Neuronal stem cell (in vitro differentiated cells): ENCODE measurements at regions not wholly inside any gene's neighbourhood (a gene's known extent, or its start where the extent isn't known, plus 50 kb on each side); places are given as distances from the start of the nearest gene placed in this dataset.
"Not testable (repeated sequence)": the region's sequence is repeated elsewhere in the genome, so short reads cannot be mapped to it uniquely, and the experiment has no call there.

Experiments used
- DNase-seq: peaks from one replicate; pipeline ENCODE4 v3.0.0-alpha.2; 2013; ENCODE audit warnings: low spot score
- H2AFZ ChIP-seq: one replicate; pipeline ENCODE4 v1.6.1; 2013; ENCODE audit warnings: mild to moderate bottlenecking, low read length, inconsistent platforms
- H2AK5ac ChIP-seq: 2 replicates; pipeline ENCODE4 v1.6.1; 2013; ENCODE audit warnings: low read depth, mild to moderate bottlenecking, inconsistent platforms, low read length, moderate library complexity, mixed read lengths
- H2BK120ac ChIP-seq: 2 replicates; pipeline ENCODE4 v1.6.1; 2013; ENCODE audit warnings: low read depth, mild to moderate bottlenecking, inconsistent platforms, low read length, moderate library complexity, mixed read lengths
- H2BK12ac ChIP-seq: one replicate; pipeline ENCODE4 v1.6.1; 2013; ENCODE audit warnings: low read length, inconsistent platforms
- H2BK15ac ChIP-seq: 2 replicates; pipeline ENCODE4 v1.6.1; 2013; ENCODE audit warnings: mild to moderate bottlenecking, low read length, inconsistent platforms, mixed read lengths
- H2BK5ac ChIP-seq: one replicate; pipeline ENCODE4 v1.6.1; 2013; ENCODE audit warnings: inconsistent platforms, mild to moderate bottlenecking, low read length, moderate library complexity
- H3K14ac ChIP-seq: one replicate; pipeline ENCODE4 v1.6.1; 2013; ENCODE audit warnings: low read length, inconsistent platforms
- H3K18ac ChIP-seq: 2 replicates; pipeline ENCODE4 v1.6.1; 2013; ENCODE audit warnings: low read length, inconsistent platforms
- H3K23ac ChIP-seq: 2 replicates; pipeline ENCODE4 v1.6.1; 2013; ENCODE audit warnings: low read depth, mild to moderate bottlenecking, mixed read lengths, low read length, inconsistent platforms; ENCODE audit not compliant: poor library complexity
- H3K27ac ChIP-seq: replicated peaks from 3 replicates; pipeline ENCODE4 v1.5.1; 2013; ENCODE audit warnings: low read length, inconsistent platforms
- H3K27me3 ChIP-seq, 3 experiments: 2 replicates each; pipeline ENCODE4 v1.6.1; 2013; ENCODE audit warnings: low read length in 3 of 3, mild to moderate bottlenecking in 2 of 3, inconsistent platforms in 1 of 3, low read depth in 1 of 3, mixed read lengths in 1 of 3, moderate library complexity in 1 of 3; ENCODE audit not compliant: control insufficient read depth in 3 of 3, insufficient read depth in 3 of 3
- H3K36me3 ChIP-seq, 2 donors: replicated peaks in 1 of 2; 2 replicates each; pipeline ENCODE4 v1.6.1; 2013; ENCODE audit warnings: low read length in 2 of 2; ENCODE audit not compliant: control insufficient read depth in 2 of 2, insufficient read depth in 2 of 2
- H3K4ac ChIP-seq: 2 replicates; pipeline ENCODE4 v1.6.1; 2013; ENCODE audit warnings: inconsistent platforms, mild to moderate bottlenecking, low read length, moderate library complexity
- H3K4me1 ChIP-seq, 2 donors: 1 replicate in 1 of 2; 2 replicates in 1 of 2; pipeline ENCODE4 v1.6.1; 2013; ENCODE audit warnings: low read length in 2 of 2, low read depth in 1 of 2; ENCODE audit not compliant: control insufficient read depth in 2 of 2, insufficient read depth in 1 of 2
- H3K4me2 ChIP-seq: one replicate; pipeline ENCODE4 v1.6.1; 2013; ENCODE audit warnings: mild to moderate bottlenecking, low read length, inconsistent platforms; ENCODE audit not compliant: insufficient read depth, poor library complexity, severe bottlenecking
- H3K4me3 ChIP-seq, 2 donors: 2 replicates each; pipeline ENCODE4 v1.5.1; 2013; ENCODE audit warnings: low read length in 2 of 2, mild to moderate bottlenecking in 2 of 2, inconsistent platforms in 1 of 2, moderate library complexity in 1 of 2
- H3K79me1 ChIP-seq: one replicate; pipeline ENCODE4 v1.6.1; 2013; ENCODE audit warnings: low read depth, mild to moderate bottlenecking, inconsistent platforms, low read length, moderate library complexity
- H3K9ac ChIP-seq: one replicate; pipeline ENCODE4 v1.6.1; 2013; ENCODE audit warnings: mild to moderate bottlenecking, low read depth, low read length, inconsistent platforms; ENCODE audit not compliant: poor library complexity
- H3K9me3 ChIP-seq, 2 donors: replicated peaks in 1 of 2; 2 replicates each; pipeline versions ENCODE3 to v1.6.1; 2013; ENCODE audit warnings: low read length in 2 of 2, mild to moderate bottlenecking in 2 of 2, inconsistent platforms in 1 of 2, low read depth in 1 of 2, mixed read lengths in 1 of 2, moderate library complexity in 1 of 2; ENCODE audit not compliant: control insufficient read depth in 2 of 2, insufficient read depth in 1 of 2
- H4K8ac ChIP-seq: one replicate; pipeline ENCODE4 v1.6.1; 2013; ENCODE audit warnings: low read depth, mild to moderate bottlenecking, inconsistent platforms, low read length, moderate library complexity
- H4K91ac ChIP-seq: one replicate; pipeline ENCODE4 v1.6.1; 2013; ENCODE audit warnings: low read length, low read depth, mild to moderate bottlenecking, inconsistent platforms; ENCODE audit not compliant: poor library complexity
- WGBS, 2 donors: extraction: QIAGEN DNeasy Blood & Tissue Kit; methylation state at CpG; one replicate each; pipeline ENCODE4 v1.1.7; 2013; ENCODE audit warnings: missing lambda C conversion rate in 2 of 2, mixed read lengths in 1 of 2; ENCODE audit not compliant: insufficient read length in 2 of 2, insufficient replicate concordance in 1 of 2; ENCODE audit errors: extremely low coverage in 2 of 2; 5-methylcytosine and 5-hydroxymethylcytosine counted together

GRCh38 chr7:52168085-52168484 lies 851.5 kb upstream of the COBL start:
- Histone ChIP-seq H3K4me2 (no peak overlapping the region), H3K23ac (no peak overlapping the region), H2BK15ac (no peak overlapping the region), H2BK5ac (no peak overlapping the region), H3K27me3 (no peaks in the 10 kb centered on the region), H3K36me3 (no peaks in the 10 kb centered on the region), H3K18ac (no peak overlapping the region), H2AFZ (no peak overlapping the region), H2BK12ac (no peak overlapping the region), H3K4me1 (peaks cover 0 to 17% of the 10 kb centered on the region in 2 donors), H2AK5ac (no peak overlapping the region), H3K27ac (no peak overlapping the region), H3K9ac (no peak overlapping the region), H2BK120ac (no peak overlapping the region), H3K4ac (no peak overlapping the region), H4K91ac (no peak overlapping the region), H3K79me1 (no peaks in the 10 kb centered on the region), H3K4me3 (no peak overlapping the region), H3K14ac (no peak overlapping the region), H3K9me3 (no peaks in the 10 kb centered on the region), H4K8ac (no peak overlapping the region)
- no peak for DNase-seq
- no CpG with 5 or more reads among the region's 3 CpGs for WGBS, 2 donors

- H3K79me1 ChIP-seq = no peaks in the 10 kb centered on the region
- H3K36me3 ChIP-seq = no peaks in the 10 kb centered on the region
- H3K27me3 ChIP-seq = no peaks in the 10 kb centered on the region
- H2BK5ac ChIP-seq = no peak overlapping the region
- no peak overlapping the region for H3K4me2 ChIP-seq
- H2BK15ac ChIP-seq = no peak overlapping the region
- H3K18ac ChIP-seq = no peak overlapping the region
- H3K4me1 ChIP-seq = peaks cover 0 to 4% of the 10 kb centered on the region in 2 donors
- no peaks in the 10 kb centered on the region for H3K9me3 ChIP-seq
- H3K4ac ChIP-seq = no peak overlapping the region
- no peak overlapping the region for H2AK5ac ChIP-seq
- no peak for DNase-seq
- no CpG with 5 or more reads among the region's 2 CpGs for WGBS, 2 donors
- no peak overlapping the region for H3K23ac ChIP-seq
- H3K9ac ChIP-seq = no peak overlapping the region
- no peak overlapping the region for H2BK12ac ChIP-seq
- no peak overlapping the region for H3K4me3 ChIP-seq
- no peak overlapping the region for H3K27ac ChIP-seq
- no peak overlapping the region for H4K91ac ChIP-seq
- no peak overlapping the region for H4K8ac ChIP-seq
- H2AFZ ChIP-seq = peak overlapping the region; percentile 47
- H3K14ac ChIP-seq = no peak overlapping the region
- H2BK120ac ChIP-seq = no peak overlapping the region
These were observed 846.7 kb upstream of the COBL start for GRCh38 chr7:52163311-52163710.

GRCh38 chr7:52161483-52161882 lies 844.9 kb upstream of the COBL start:
- DNase-seq = no peak
- no peaks in the 10 kb centered on the region for H3K27me3 ChIP-seq
- H3K4me2 ChIP-seq = no peak overlapping the region
- no peak overlapping the region for H3K23ac ChIP-seq
- no peak overlapping the region for H4K8ac ChIP-seq
- no peaks in the 10 kb centered on the region for H3K79me1 ChIP-seq
- no peak overlapping the region for H2BK15ac ChIP-seq
- no peak overlapping the region for H2BK12ac ChIP-seq
- H3K4me1 ChIP-seq = peaks cover 0 to 4% of the 10 kb centered on the region in 2 donors
- no peak overlapping the region for H3K4me3 ChIP-seq
- H2AFZ ChIP-seq = no peak overlapping the region
- no peak overlapping the region for H2AK5ac ChIP-seq
- H3K9me3 ChIP-seq = no peaks in the 10 kb centered on the region
- no peak overlapping the region for H3K14ac ChIP-seq
- no peak overlapping the region for H3K9ac ChIP-seq
- no peak overlapping the region for H2BK5ac ChIP-seq
- H3K18ac ChIP-seq = no peak overlapping the region
- no peaks in the 10 kb centered on the region for H3K36me3 ChIP-seq
- no peak overlapping the region for H2BK120ac ChIP-seq
- no peak overlapping the region for H3K27ac ChIP-seq
- no peak overlapping the region for H4K91ac ChIP-seq
- no peak overlapping the region for H3K4ac ChIP-seq

GRCh38 chr7:52159421-52159820 lies 842.8 kb upstream of the COBL start:
- not testable (repeated sequence) for H3K4me1 ChIP-seq, H3K14ac ChIP-seq, H3K4me2 ChIP-seq, H2BK5ac ChIP-seq, H4K91ac ChIP-seq, H3K27ac ChIP-seq, H2BK12ac ChIP-seq, DNase-seq, H3K79me1 ChIP-seq, H2BK15ac ChIP-seq, H2AK5ac ChIP-seq, H3K18ac ChIP-seq, H3K27me3 ChIP-seq, H3K9ac ChIP-seq, H3K4ac ChIP-seq, H2BK120ac ChIP-seq, H2AFZ ChIP-seq, H3K4me3 ChIP-seq, H3K23ac ChIP-seq, H3K9me3 ChIP-seq, H4K8ac ChIP-seq, H3K36me3 ChIP-seq
- WGBS, 2 donors = no CpG with 5 or more reads among the region's 17 CpGs
